Hepatocyte (in vitro differentiated cells): ENCODE measurements at regions not wholly inside any gene's neighbourhood (a gene's known extent, or its start where the extent isn't known, plus 50 kb on each side); places are given as distances from the start of the nearest gene placed in this dataset.

Experiments
- DNase-seq: peaks from one replicate; pipeline ENCODE4 v3.0.0-alpha.2; 2016; ENCODE audit warnings: low spot score
- H2AFZ ChIP-seq: fragments of 200-600 bp; sonication (generic); 2 replicates; pipeline ENCODE4 v1.6.0; 2016; ENCODE audit warnings: antibody characterized with exemption, mild to moderate bottlenecking
- H3K27ac ChIP-seq: fragments of 200-600 bp; sonication (generic); 2 replicates; pipeline ENCODE4 v1.5.1; 2016; ENCODE audit warnings: mild to moderate bottlenecking
- H3K27me3 ChIP-seq: fragments of 200-600 bp; sonication (generic); 2 replicates; pipeline ENCODE4 v1.6.1; 2016
- H3K36me3 ChIP-seq: fragments of 200-600 bp; sonication (generic); replicated peaks from 2 replicates; pipeline ENCODE4 v1.5.1; 2016; ENCODE audit warnings: low read depth; ENCODE audit not compliant: insufficient read depth
- H3K4me1 ChIP-seq: fragments of 200-600 bp; sonication (generic); 2 replicates; pipeline ENCODE4 v1.5.1; 2016; ENCODE audit warnings: mild to moderate bottlenecking, moderate library complexity; ENCODE audit not compliant: insufficient read depth
- H3K4me2 ChIP-seq: fragments of 200-600 bp; sonication (generic); 2 replicates; pipeline ENCODE4 v1.6.0; 2016
- H3K4me3 ChIP-seq: fragments of 200-600 bp; sonication (generic); 2 replicates; pipeline ENCODE4 v1.5.1; 2016; ENCODE audit warnings: mild to moderate bottlenecking
- H3K79me2 ChIP-seq: fragments of 200-600 bp; sonication (generic); 2 replicates; pipeline ENCODE4 v1.6.0; 2017; ENCODE audit warnings: mild to moderate bottlenecking
- H3K9me2 ChIP-seq: fragments of 200-600 bp; sonication (generic); replicated peaks from 2 replicates; pipeline ENCODE4 v1.6.0; 2017; ENCODE audit warnings: mild to moderate bottlenecking; ENCODE audit not compliant: insufficient read depth
- H3K9me3 ChIP-seq: fragments of 200-600 bp; sonication (generic); 2 replicates; pipeline ENCODE4 v1.5.1; 2016; ENCODE audit warnings: low read depth, mild to moderate bottlenecking
- H4K20me1 ChIP-seq: fragments of 200-600 bp; sonication (generic); 2 replicates; pipeline ENCODE4 v1.6.0; 2016; ENCODE audit warnings: mild to moderate bottlenecking; ENCODE audit not compliant: insufficient read depth, poor library complexity, severe bottlenecking
- CTCF ChIP-seq: fragments of 200-600 bp; sonication (generic); IDR thresholded peaks from 2 replicates; pipeline ENCODE4 v1.5.1; 2016; ENCODE audit warnings: antibody characterized with exemption, mild to moderate bottlenecking; ENCODE audit not compliant: poor library complexity
- EZH2 ChIP-seq: fragments of 200-600 bp; sonication (generic); IDR thresholded peaks from 2 replicates; pipeline ENCODE4 v1.6.1; 2016; ENCODE audit warnings: antibody characterized with exemption, mild to moderate bottlenecking, borderline replicate concordance
- EZH2phosphoT487 ChIP-seq: fragments of 200-600 bp; sonication (generic); IDR thresholded peaks from one replicate; pipeline ENCODE4 v1.6.1; 2018; ENCODE audit warnings: antibody characterized with exemption, mild to moderate bottlenecking, low read depth, moderate library complexity; ENCODE audit not compliant: unreplicated experiment, severe bottlenecking
- WGBS: methylation state at CpG from one replicate; pipeline ENCODE4 v1.1.6; 2016; ENCODE audit warnings: low lambda C conversion rate; ENCODE audit errors: missing lambda C conversion rate; 5-methylcytosine and 5-hydroxymethylcytosine counted together

DNA sequence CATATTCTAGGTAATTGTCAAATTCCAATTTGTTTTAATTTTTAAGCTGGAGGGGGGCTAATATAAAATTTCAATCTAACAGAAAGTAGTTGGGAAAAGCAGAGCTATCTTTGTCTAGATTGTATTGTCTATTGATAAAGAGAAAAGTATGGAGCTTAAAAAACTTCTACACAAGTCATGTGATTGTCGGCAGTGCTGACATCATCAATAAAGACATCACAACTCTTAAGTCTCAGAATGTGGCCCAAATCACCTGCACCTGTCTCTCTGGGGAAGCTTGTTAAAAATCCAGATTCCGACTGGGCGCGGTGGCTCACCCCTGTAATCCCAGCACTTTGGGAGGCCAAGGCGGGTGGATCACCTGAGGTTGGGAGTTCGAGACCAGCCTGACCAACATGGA, 333.8 kb downstream of the RASEF start:
- Histone ChIP-seq H3K4me2 (no peak overlapping the region), H3K9me3 (no peaks in the 10 kb centered on the region), H4K20me1 (no peaks in the 10 kb centered on the region), H3K79me2 (no peaks in the 10 kb centered on the region), H3K36me3 (no peaks in the 10 kb centered on the region), H3K27me3 (no peaks in the 10 kb centered on the region), H3K9me2 (no peaks in the 10 kb centered on the region), H3K4me3 (no peak overlapping the region), H3K4me1 (no peaks in the 10 kb centered on the region), H2AFZ (no peak overlapping the region), H3K27ac (no peak overlapping the region)
- 87% methylated on average over 6 of the region's 6 CpGs for WGBS
- TF ChIP-seq EZH2phosphoT487 (no peak), EZH2 (no peak)
- no peak for DNase-seq

DNA sequence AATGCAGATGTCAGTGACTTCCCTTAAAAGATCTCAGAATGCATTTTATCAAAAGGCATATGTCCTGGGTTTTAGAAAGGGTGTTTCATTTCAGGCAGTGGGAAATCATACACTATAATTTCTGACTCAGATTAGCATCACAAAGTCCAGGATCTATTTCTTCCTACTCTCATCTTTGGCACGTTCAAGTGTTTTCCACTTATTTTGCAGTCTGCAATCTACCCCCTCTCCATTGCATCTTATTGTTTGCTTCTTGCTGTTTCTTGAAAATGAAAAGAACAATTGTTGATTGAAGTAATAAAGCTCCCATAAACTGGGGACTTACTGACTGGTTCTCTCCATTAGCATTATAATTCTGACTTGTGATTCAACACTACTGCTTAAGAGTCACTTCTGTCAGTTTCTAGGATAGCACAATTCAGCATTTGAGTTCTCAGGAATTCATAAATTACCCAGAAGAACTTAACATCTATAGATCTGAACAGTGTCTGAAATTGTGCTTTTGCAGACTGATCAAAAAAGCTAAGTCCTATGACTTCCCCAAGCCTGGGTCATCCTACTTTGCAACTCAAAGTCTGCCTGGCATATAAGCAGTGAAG, 332.9 kb downstream of the RASEF start:
- 81% methylated on average over 1 of the region's 1 CpG for WGBS
- Histone ChIP-seq H3K4me2 (no peak overlapping the region), H3K9me3 (no peaks in the 10 kb centered on the region), H3K9me2 (no peaks in the 10 kb centered on the region), H3K4me1 (no peaks in the 10 kb centered on the region), H3K27me3 (no peaks in the 10 kb centered on the region), H4K20me1 (no peaks in the 10 kb centered on the region), H3K27ac (no peak overlapping the region), H3K36me3 (no peaks in the 10 kb centered on the region), H3K79me2 (no peaks in the 10 kb centered on the region), H2AFZ (no peak overlapping the region), H3K4me3 (no peak overlapping the region)
- TF ChIP-seq EZH2, result no peak
- no peak for TF ChIP-seq EZH2phosphoT487
- TF ChIP-seq CTCF, result no peak
- no peak for DNase-seq

DNA sequence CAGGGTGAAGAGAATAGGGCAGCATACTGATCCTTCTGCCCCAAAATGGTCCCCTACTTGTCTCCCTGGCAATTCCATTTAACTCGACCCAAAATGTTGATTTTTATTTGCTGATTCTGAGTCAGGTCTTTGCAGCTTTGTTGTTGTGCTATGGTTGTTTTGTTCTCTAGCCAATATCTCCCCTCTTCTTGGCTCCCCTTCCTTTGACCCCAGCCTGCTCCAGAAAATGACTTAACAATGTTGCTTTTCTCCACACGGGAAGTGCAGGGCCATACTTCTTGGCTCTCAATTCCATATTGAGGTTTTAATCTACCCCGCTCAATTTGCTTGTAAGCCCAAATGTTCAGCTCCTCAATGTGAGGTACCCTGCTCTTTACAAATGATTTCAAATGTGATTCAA, 330.0 kb downstream of the RASEF start:
- Histone ChIP-seq H3K9me2 (no peaks in the 10 kb centered on the region), H3K79me2 (no peaks in the 10 kb centered on the region), H2AFZ (no peak overlapping the region), H3K4me3 (no peak overlapping the region), H3K27ac (no peak overlapping the region), H3K4me2 (no peak overlapping the region), H3K36me3 (no peaks in the 10 kb centered on the region), H3K4me1 (no peaks in the 10 kb centered on the region), H4K20me1 (no peaks in the 10 kb centered on the region), H3K9me3 (no peaks in the 10 kb centered on the region), H3K27me3 (no peaks in the 10 kb centered on the region)
- no peak for DNase-seq
- TF ChIP-seq EZH2phosphoT487 (no peak), EZH2 (no peak), CTCF (no peak)
- 76% methylated on average over 3 of the region's 3 CpGs for WGBS

- DNase-seq, result no peak
- Histone ChIP-seq H3K79me2 (no peaks in the 10 kb centered on the region), H3K27me3 (no peaks in the 10 kb centered on the region), H3K4me3 (no peak overlapping the region), H3K9me3 (no peaks in the 10 kb centered on the region), H3K27ac (no peak overlapping the region), H2AFZ (no peak overlapping the region), H3K9me2 (no peaks in the 10 kb centered on the region), H3K36me3 (no peaks in the 10 kb centered on the region), H3K4me2 (no peak overlapping the region), H4K20me1 (no peaks in the 10 kb centered on the region), H3K4me1 (no peaks in the 10 kb centered on the region)
- WGBS, result 90% methylated on average over 4 of the region's 4 CpGs
- TF ChIP-seq CTCF, result no peak
- no peak for TF ChIP-seq EZH2phosphoT487
- TF ChIP-seq EZH2, result no peak
Measured at GRCh38 chr9:82736126-82736525, 326.8 kb downstream of the RASEF start.
